Loucy (cell line): ENCODE measurements at regions not wholly inside any gene's neighbourhood (a gene's known extent, or its start where the extent isn't known, plus 50 kb on each side); places are given as distances from the start of the nearest gene placed in this dataset.

Source experiments
- CTCF ChIP-seq: fragments of 200-600 bp; sonication (generic); conservative IDR thresholded peaks from 2 replicates; pipeline ENCODE4 v1.5.1; 2014; ENCODE audit warnings: mild to moderate bottlenecking, antibody characterized with exemption, low read length
- EZH2phosphoT487 ChIP-seq: fragments of 200-600 bp; IDR thresholded peaks from 2 replicates; pipeline ENCODE4 v1.6.1; 2018; ENCODE audit warnings: antibody characterized with exemption, mild to moderate bottlenecking, moderate library complexity, borderline replicate concordance

- TF ChIP-seq CTCF: no peak
- no peak for TF ChIP-seq EZH2phosphoT487
Measured at GRCh38 chr13:110807546-110807945, 94.0 kb downstream of the ING1 start.
